CD4-positive, alpha-beta T cell treated with Interleukin-4 for 1 hour (primary cell): ENCODE measurements at regions not wholly inside any gene's neighbourhood (a gene's known extent, or its start where the extent isn't known, plus 50 kb on each side); places are given as distances from the start of the nearest gene placed in this dataset.
"Not testable (repeated sequence)": the region's sequence is repeated elsewhere in the genome, so short reads cannot be mapped to it uniquely, and the experiment has no call there.

Source experiments
- DNase-seq, 2 donors: peaks; one replicate each; pipeline ENCODE4 v3.0.0-alpha.2; 2020 to 2022

- DNase-seq, result no peak
These were observed 80.8 kb upstream of the CNEP1R1 start for GRCh38 chr16:49944221-49944620.

GRCh38 chr16:49947907-49948678 is 76.9 kb upstream of the CNEP1R1 start:
- DNase-seq, result no peak

- no peak for DNase-seq
These were observed 73.3 kb upstream of the CNEP1R1 start for GRCh38 chr16:49951574-49952195.

- no peak for DNase-seq
These were observed 72.6 kb upstream of the CNEP1R1 start for GRCh38 chr16:49952386-49952785.

GRCh38 chr16:49953090-49953489 is 71.9 kb upstream of the CNEP1R1 start:
- no peak for DNase-seq

- no peak for DNase-seq
These were observed 69.2 kb upstream of the CNEP1R1 start for GRCh38 chr16:49955858-49956257.

GRCh38 chr16:49956915-49957314 is 68.1 kb upstream of the CNEP1R1 start:
- DNase-seq, result no peak

- no peak for DNase-seq
These were observed 66.6 kb upstream of the CNEP1R1 start for GRCh38 chr16:49958448-49958847.

- no peak for DNase-seq
These were observed 65.3 kb upstream of the CNEP1R1 start for GRCh38 chr16:49959552-49960277.

- DNase-seq, result no peak
These were observed 63.9 kb upstream of the CNEP1R1 start for GRCh38 chr16:49961089-49961488.

- not testable (repeated sequence) for DNase-seq
These were observed 62.5 kb upstream of the CNEP1R1 start for GRCh38 chr16:49962566-49962965.

GRCh38 chr16:49964316-49964715 is 60.7 kb upstream of the CNEP1R1 start:
- no peak for DNase-seq

- no peak for DNase-seq
These were observed 60.1 kb upstream of the CNEP1R1 start for GRCh38 chr16:49964973-49965372.

GRCh38 chr16:49967012-49967559 is 57.9 kb upstream of the CNEP1R1 start:
- no peak for DNase-seq

GRCh38 chr16:49969091-49970030 is 55.7 kb upstream of the CNEP1R1 start:
- no peak for DNase-seq

GRCh38 chr16:49970797-49971431 is 54.1 kb upstream of the CNEP1R1 start:
- no peak for DNase-seq

- DNase-seq, result no peak
These were observed 52.7 kb upstream of the CNEP1R1 start for GRCh38 chr16:49972280-49972679.

- no peak for DNase-seq
These were observed 52.1 kb upstream of the CNEP1R1 start for GRCh38 chr16:49972961-49973360.
